Adrenal gland (tissue), 5 donors: ENCODE measurements at regions not wholly inside any gene's neighbourhood (a gene's known extent, or its start where the extent isn't known, plus 50 kb on each side); places are given as distances from the start of the nearest gene placed in this dataset.

Experiments
- CTCF ChIP-seq, 6 experiments: fragments of 450-650 bp in 4 of 6; fragments of 200-600 bp in 2 of 6; sonication (generic) in 1 of 6; IDR thresholded peaks; 1 replicate in 5 of 6; 2 replicates in 1 of 6; pipeline versions ENCODE4 v1.5.1 to v1.8.0; 2016 to 2021; ENCODE audit warnings: antibody characterized with exemption in 6 of 6, mild to moderate bottlenecking in 2 of 6, moderate library complexity in 1 of 6
- POLR2A ChIP-seq, 2 donors: fragments of 450-650 bp; IDR thresholded peaks; one replicate each; pipeline ENCODE4 v1.6.1; 2017; ENCODE audit warnings: antibody characterized with exemption in 2 of 2, mild to moderate bottlenecking in 2 of 2, moderate library complexity in 1 of 2
- donor health status: DM: no; HTN: no; CAD: no.

GRCh38 chr6:6951355-6951754 lies 156.4 kb upstream of the RREB1 start:
- TF ChIP-seq POLR2A (IDR thresholded peaks at IDR 0.05) (no peak), CTCF (IDR thresholded peaks at IDR 0.05) (no peak)
